K562 (cell line): ENCODE measurements at regions not wholly inside any gene's neighbourhood (a gene's known extent, or its start where the extent isn't known, plus 50 kb on each side); places are given as distances from the start of the nearest gene placed in this dataset.
A peak's percentile ranks its signal among the peaks of the same experiment; 100 is the strongest.

Source experiments
- ATAC-seq: fragments of 200-7000 bp; cut with Tn5 transposase; 3 replicates; pipeline ENCODE4 v1.9.1; 2020; ENCODE audit warnings: moderate library complexity
- BruUV-seq: library from RNA; stranded (reverse); fragments of 400-500 nt; replicated peaks from 2 replicates; lab custom pipeline; 2021; lab: Mats Ljungman, UMichigan
- CTCF ChIA-PET: fragments of 300-600 bp; formaldehyde crosslinking; extraction: SDS; loops from one replicate; lab custom pipeline; 2021; ENCODE audit warnings: low intra/inter-chr PET ratio; lab: Yijun Ruan, JAX
- POLR2A ChIA-PET: fragments of 300-600, 350-650 bp; sonication (Branson Sonifier 250); formaldehyde crosslinking; extraction: SDS; loops from one replicate; lab custom pipeline; 2021; ENCODE audit warnings: antibody characterized with exemption, inconsistent platforms; lab: Yijun Ruan, JAX
- DNase-seq, 4 experiments: peaks; one replicate each; pipeline versions ENCODE4 v3.0.0 to v3.0.0-alpha.2; 2011 to 2018; ENCODE audit warnings: low spot score in 3 of 4, mixed read lengths in 3 of 4; ENCODE audit errors: extremely low read depth in 1 of 4
- FAIRE-seq: peaks from 2 replicates; lab custom pipeline; 2011; peaks lifted over from hg19 to GRCh38; lab: Jason Lieb, UNC
- H2AFZ ChIP-seq: 2 replicates; pipeline ENCODE4 v1.6.0; 2011; ENCODE audit warnings: low read depth, low read length, control low read depth, inconsistent platforms
- H3K27ac ChIP-seq: fragments of 200-600 bp; 3 replicates; pipeline ENCODE4 v1.8.0; 2011; ENCODE audit warnings: low read depth, mild to moderate bottlenecking, control low read depth, inconsistent platforms, low read length, moderate library complexity, mixed read lengths; ENCODE audit errors: extremely low read depth
- H3K27me3 ChIP-seq, 2 experiments: fragments of 300-600 bp in 1 of 2; 2 replicates in 1 of 2; 3 replicates in 1 of 2; pipeline versions ENCODE4 v1.6.0 to v1.8.0; 2011; ENCODE audit warnings: inconsistent platforms in 2 of 2, low read length in 2 of 2, mild to moderate bottlenecking in 1 of 2, mixed read lengths in 1 of 2, moderate library complexity in 1 of 2; ENCODE audit not compliant: control insufficient read depth in 2 of 2, insufficient read depth in 2 of 2
- H3K36me3 ChIP-seq: fragments of 300-600 bp; 3 replicates; pipeline ENCODE4 v1.8.0; 2011; ENCODE audit warnings: mild to moderate bottlenecking, low read length, inconsistent platforms; ENCODE audit not compliant: control insufficient read depth, insufficient read depth
- H3K4me1 ChIP-seq, 2 experiments: fragments of 200-600 bp in 1 of 2; replicated peaks in 1 of 2; 2 replicates in 1 of 2; 3 replicates in 1 of 2; pipeline versions ENCODE4 v1.5.1 to v1.8.0; 2011; ENCODE audit warnings: inconsistent platforms in 2 of 2, low read length in 2 of 2, mild to moderate bottlenecking in 1 of 2, mixed read lengths in 1 of 2, moderate library complexity in 1 of 2; ENCODE audit not compliant: control insufficient read depth in 2 of 2, insufficient read depth in 2 of 2
- H3K4me2 ChIP-seq: 2 replicates; pipeline ENCODE4 v1.6.1; 2011; ENCODE audit warnings: low read length, control low read depth, inconsistent platforms, mixed read lengths; ENCODE audit not compliant: insufficient read depth
- H3K4me3 ChIP-seq: fragments of 200-600 bp; sonication (generic), shearing (Covaris generic); 2 replicates; pipeline ENCODE4 v1.5.1; 2016; ENCODE audit warnings: control low read depth, inconsistent platforms
- H3K79me2 ChIP-seq: fragments of 200-600 bp; 3 replicates; pipeline ENCODE4 v1.8.0; 2011; ENCODE audit warnings: low read length, inconsistent platforms; ENCODE audit not compliant: control insufficient read depth, insufficient read depth
- H3K9ac ChIP-seq, 2 experiments: 2 replicates each; pipeline versions ENCODE4 v1.6.0 to v1.6.1; 2011; ENCODE audit warnings: low read depth in 2 of 2, low read length in 2 of 2, control low read depth in 1 of 2, inconsistent platforms in 1 of 2, mild to moderate bottlenecking in 1 of 2, mixed read lengths in 1 of 2; ENCODE audit not compliant: insufficient read depth in 1 of 2
- H3K9me1 ChIP-seq: one replicate; pipeline ENCODE4 v1.6.0; 2011; ENCODE audit warnings: inconsistent platforms, mild to moderate bottlenecking, low read length, moderate library complexity; ENCODE audit not compliant: control insufficient read depth, insufficient read depth
- H3K9me3 ChIP-seq: replicated peaks from 2 replicates; pipeline ENCODE4 v1.5.1; 2011; ENCODE audit warnings: low read depth, low read length, inconsistent platforms; ENCODE audit not compliant: control insufficient read depth, insufficient read depth
- H4K20me1 ChIP-seq: replicated peaks from 2 replicates; pipeline ENCODE4 v1.6.1; 2011; ENCODE audit warnings: low read length, inconsistent platforms, mixed read lengths; ENCODE audit not compliant: control insufficient read depth, insufficient read depth
- ARID2 ChIP-seq: fragments of 450-650 bp; IDR thresholded peaks from 2 replicates; pipeline ENCODE4 v1.6.1; 2017; ENCODE audit warnings: antibody characterized with exemption, mild to moderate bottlenecking
- DACH1 ChIP-seq: fragments of 450-650 bp; IDR thresholded peaks from 2 replicates; pipeline ENCODE4 v1.6.1; 2018; ENCODE audit not compliant: partially characterized antibody
- DIDO1 ChIP-seq: fragments of 450-650 bp; IDR thresholded peaks from 2 replicates; pipeline ENCODE4 v1.6.1; 2016; ENCODE audit warnings: low read depth, missing biosample characterization, missing genetic modification characterization
- ELF4 ChIP-seq: fragments of 450-650 bp; formaldehyde crosslinking; IDR thresholded peaks from 2 replicates; pipeline ENCODE4 v1.4.0; 2022; ENCODE audit warnings: missing genetic modification characterization
- FOSL1 ChIP-seq: fragments of 200-800 bp; sonication (Bioruptor generic); conservative IDR thresholded peaks from 2 replicates; pipeline ENCODE4 v1.6.1; 2016; ENCODE audit warnings: missing genetic modification characterization, missing compliant biosample characterization
- GATA2 ChIP-seq: sonication (generic); formaldehyde crosslinking; IDR thresholded peaks from 2 replicates; pipeline ENCODE4 v1.4.0; 2020; ENCODE audit warnings: mild to moderate bottlenecking, missing genetic modification reagents
- MCM2 ChIP-seq: fragments of 450-650 bp; IDR thresholded peaks from 2 replicates; pipeline ENCODE4 v1.6.1; 2017; ENCODE audit warnings: low read depth, mild to moderate bottlenecking
- MTF1 ChIP-seq: fragments of 250-450 bp; sonication (Bioruptor Pico); IDR thresholded peaks from 2 replicates; pipeline ENCODE4 v1.9.0; 2021; ENCODE audit warnings: moderate library complexity, mild to moderate bottlenecking, inconsistent platforms, borderline replicate concordance
- PHB ChIP-seq: fragments of 250-450 bp; sonication (Bioruptor Pico); IDR thresholded peaks from 2 replicates; pipeline ENCODE4 v1.5.0; 2021
- SNIP1 ChIP-seq: fragments of 450-650 bp; IDR thresholded peaks from 2 replicates; pipeline ENCODE4 v1.7.1; 2017; ENCODE audit warnings: low read depth, mild to moderate bottlenecking
- STAT5A ChIP-seq: IDR thresholded peaks from 2 replicates; pipeline ENCODE4 v1.6.1; 2012; ENCODE audit warnings: low read length, inconsistent platforms, borderline replicate concordance
- WHSC1 ChIP-seq: IDR thresholded peaks from one replicate; pipeline ENCODE4 v1.6.1; 2012; ENCODE audit warnings: low read length, control low read depth, inconsistent platforms
- ZNF224 ChIP-seq: sonication (generic); formaldehyde crosslinking; IDR thresholded peaks from 2 replicates; pipeline ENCODE4 v1.8.0; 2022; ENCODE audit warnings: mild to moderate bottlenecking, missing genetic modification reagents
- ZNF561 ChIP-seq: fragments of 450-650 bp; formaldehyde crosslinking; conservative IDR thresholded peaks from 2 replicates; pipeline ENCODE4 v1.4.0; 2020; ENCODE audit warnings: mild to moderate bottlenecking, moderate library complexity
- whole genome bisulfite sequencing: fragments of 100-300 bp; shearing (Covaris generic); methylation state at CpG from one replicate; pipeline ENCODE4 v1.1.6; 2016; ENCODE audit warnings: low coverage, mixed read lengths; ENCODE audit not compliant: insufficient coverage; ENCODE audit errors: missing lambda C conversion rate; 5-methylcytosine and 5-hydroxymethylcytosine counted together
- in situ Hi-C: fragments of 300-500 bp; cut with MboI; formaldehyde crosslinking; loops from 4 replicates; pipeline ENCODE4 v1.15.0; 2018; ENCODE audit warnings: inconsistent platforms, mixed read lengths
- intact Hi-C: fragments of 100-400 bp; cut with micrococcal nuclease; formaldehyde crosslinking; loops from 2 replicates; pipeline ENCODE4 v1.14.2; 2022
- TF ChIP-seq, protein P1 (sequence below): fragments of 450-650 bp; formaldehyde crosslinking; conservative IDR thresholded peaks from 2 replicates; pipeline ENCODE4 v1.4.0; 2022; ENCODE audit warnings: mild to moderate bottlenecking, missing genetic modification characterization

DNA sequence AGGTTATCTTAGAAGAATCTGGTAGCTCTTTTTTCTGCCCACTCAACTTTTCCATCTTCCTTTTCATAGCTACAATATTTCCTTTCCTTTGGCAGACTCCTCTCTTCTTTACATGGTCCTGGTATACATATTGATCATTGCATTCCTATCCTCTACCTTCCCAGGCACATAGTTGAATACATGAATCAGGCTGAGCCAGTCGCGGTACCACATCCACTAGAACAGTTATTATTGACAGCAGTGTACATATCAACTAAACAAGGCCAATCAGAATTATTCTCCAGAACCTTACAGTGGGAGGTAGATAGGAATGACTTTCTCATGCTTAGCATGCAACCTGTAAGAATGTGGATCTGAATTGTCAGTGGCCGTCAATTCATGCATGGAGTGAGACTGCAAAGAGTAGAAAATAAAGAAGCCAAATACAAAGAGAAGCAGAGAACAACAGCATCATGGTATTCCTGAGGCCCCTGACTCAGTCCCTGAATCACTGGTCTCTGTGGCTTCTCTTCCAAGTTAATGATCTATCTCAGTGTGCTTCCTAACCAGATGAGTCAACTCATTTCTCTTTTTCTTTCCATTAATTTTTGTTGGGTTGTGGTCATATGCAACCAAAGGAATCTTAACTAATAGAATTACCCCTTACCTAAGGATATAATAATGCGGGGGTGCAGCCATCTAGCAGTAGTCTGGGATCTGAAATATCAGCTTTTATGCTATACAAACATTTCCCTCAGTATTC lies 60.9 kb upstream of the DCBLD2 start:
- Histone ChIP-seq H3K4me3 (no peak overlapping the region), H3K9me1 (no peaks in the 10 kb centered on the region), H3K4me1 (no peaks in the 10 kb centered on the region), H3K9me3 (no peaks in the 10 kb centered on the region), H3K27ac (no peak overlapping the region), H2AFZ (no peak overlapping the region), H3K4me2 (no peak overlapping the region), H3K36me3 (no peaks in the 10 kb centered on the region), H3K9ac (no peak overlapping the region), H4K20me1 (no peaks in the 10 kb centered on the region), H3K27me3 (no peaks in the 10 kb centered on the region), H3K79me2 (no peaks in the 10 kb centered on the region)
- ATAC-seq = no peak
- TF ChIP-seq FOSL1 (tag) = peak; percentile 38; the same call in 1 of the 2 replicates
- TF ChIP-seq GATA2 (CRISPR knock-in tag) = no peak
- in situ Hi-C loops = no loop called here
- no peak for DNase-seq
- no TSS peak for BruUV-seq
- intact Hi-C loops = no loop called here
- WGBS = 8% methylated on average over 4 of the region's 4 CpGs
- POLR2A ChIA-PET = no interaction called here
- CTCF ChIA-PET = no interaction called here
- FAIRE-seq = no peak

DNA sequence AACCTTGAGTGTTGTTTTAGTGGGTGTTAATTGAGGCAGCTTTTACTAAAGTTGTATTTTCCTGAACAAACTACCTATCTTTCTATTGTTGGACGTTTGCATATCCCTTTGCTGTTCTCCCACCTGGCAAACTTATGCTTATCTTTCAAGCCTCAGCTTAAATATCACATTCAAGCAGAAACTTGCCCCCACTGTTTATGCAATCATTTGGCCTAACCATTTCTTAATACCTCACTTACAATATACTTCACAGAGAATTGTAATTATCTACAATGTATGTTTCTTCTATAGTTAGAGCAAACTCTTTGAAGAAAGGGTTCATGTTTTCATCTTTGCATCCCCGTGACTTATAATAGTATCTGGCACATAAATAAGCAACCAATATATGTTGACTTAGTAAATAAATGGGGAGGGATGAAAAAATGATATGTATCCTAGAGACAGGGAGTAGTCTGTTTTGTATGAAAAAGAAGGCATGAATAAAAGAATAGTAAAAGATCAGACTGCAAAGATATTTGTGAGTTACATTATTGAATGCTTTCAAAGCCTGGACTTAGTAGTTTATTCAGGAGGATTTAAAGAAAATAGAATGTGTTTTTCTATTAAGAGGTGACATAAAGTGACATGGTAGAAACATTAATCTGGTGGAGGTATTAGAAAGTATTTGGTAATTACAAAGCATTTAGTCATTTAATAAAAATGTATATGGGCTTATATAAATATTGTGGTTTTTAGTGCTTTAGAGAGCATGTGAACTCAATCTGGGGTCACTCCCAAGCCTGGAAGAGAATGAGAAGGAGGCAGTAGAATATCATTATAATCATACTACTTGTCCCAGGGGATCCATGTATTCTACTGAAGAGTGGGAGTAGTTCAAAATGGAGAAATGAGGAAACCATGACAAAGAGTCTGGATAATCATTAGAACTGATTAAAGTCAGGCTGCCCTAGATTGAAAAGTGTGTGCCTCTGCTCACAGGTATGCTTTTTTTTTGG lies 60.0 kb upstream of the DCBLD2 start:
- H3K4me3 ChIP-seq = no peak overlapping the region
- no peaks in the 10 kb centered on the region for H3K9me1 ChIP-seq
- H4K20me1 ChIP-seq = no peaks in the 10 kb centered on the region
- no peak overlapping the region for H3K4me2 ChIP-seq
- H3K9me3 ChIP-seq = no peaks in the 10 kb centered on the region
- CTCF ChIA-PET = interaction anchor here (0.7 kb wide), 1 partner anchor 167 kb away, joined by 3 read pairs; no protein-coding TSS in a partner anchor
- ATAC-seq (no peak), DNase-seq (no peak), FAIRE-seq (no peak)
- no peak overlapping the region for H3K9ac ChIP-seq
- no peak overlapping the region for H2AFZ ChIP-seq
- 5% methylated on average over 2 of the region's 2 CpGs for WGBS
- no TSS peak for BruUV-seq
- H3K27ac ChIP-seq = no peak overlapping the region
- no peaks in the 10 kb centered on the region for H3K27me3 ChIP-seq
- no peaks in the 10 kb centered on the region for H3K36me3 ChIP-seq
- in situ Hi-C loops = no loop called here
- POLR2A ChIA-PET = no interaction called here
- no peaks in the 10 kb centered on the region for H3K79me2 ChIP-seq
- intact Hi-C loops = no loop called here
- no peaks in the 10 kb centered on the region for H3K4me1 ChIP-seq
- TF ChIP-seq DIDO1 (tag) = no peak
- no peak for TF ChIP-seq PHB
- TF ChIP-seq WHSC1 = no peak
- TF ChIP-seq, protein P1, sequence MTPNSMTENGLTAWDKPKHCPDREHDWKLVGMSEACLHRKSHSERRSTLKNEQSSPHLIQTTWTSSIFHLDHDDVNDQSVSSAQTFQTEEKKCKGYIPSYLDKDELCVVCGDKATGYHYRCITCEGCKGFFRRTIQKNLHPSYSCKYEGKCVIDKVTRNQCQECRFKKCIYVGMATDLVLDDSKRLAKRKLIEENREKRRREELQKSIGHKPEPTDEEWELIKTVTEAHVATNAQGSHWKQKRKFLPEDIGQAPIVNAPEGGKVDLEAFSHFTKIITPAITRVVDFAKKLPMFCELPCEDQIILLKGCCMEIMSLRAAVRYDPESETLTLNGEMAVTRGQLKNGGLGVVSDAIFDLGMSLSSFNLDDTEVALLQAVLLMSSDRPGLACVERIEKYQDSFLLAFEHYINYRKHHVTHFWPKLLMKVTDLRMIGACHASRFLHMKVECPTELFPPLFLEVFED = no peak
- no peak for TF ChIP-seq STAT5A
- no peak for TF ChIP-seq ELF4 (CRISPR knock-in tag)
- TF ChIP-seq MTF1 (CRISPR knock-in tag) = no peak
- no peak for TF ChIP-seq ZNF561
- TF ChIP-seq DACH1 = no peak
- TF ChIP-seq SNIP1 = no peak
- no peak for TF ChIP-seq MCM2
- no peak for TF ChIP-seq ZNF224
- no peak for TF ChIP-seq ARID2
